Loucy (cell line): ENCODE measurements at regions not wholly inside any gene's neighbourhood (a gene's known extent, or its start where the extent isn't known, plus 50 kb on each side); places are given as distances from the start of the nearest gene placed in this dataset.

Source experiments
- EZH2phosphoT487 ChIP-seq: fragments of 200-600 bp; IDR thresholded peaks from 2 replicates; pipeline ENCODE4 v1.6.1; 2018; ENCODE audit warnings: antibody characterized with exemption, mild to moderate bottlenecking, moderate library complexity, borderline replicate concordance
- TF ChIP-seq, protein P1 (sequence below): fragments of 200-600 bp; sonication (generic); conservative IDR thresholded peaks from 2 replicates; pipeline ENCODE4 v1.5.1; 2014; ENCODE audit warnings: mild to moderate bottlenecking, antibody characterized with exemption, low read length

GRCh38 chr2:49714454-49714853, 560.1 kb upstream of the FSHR start:
- TF ChIP-seq, protein P1, sequence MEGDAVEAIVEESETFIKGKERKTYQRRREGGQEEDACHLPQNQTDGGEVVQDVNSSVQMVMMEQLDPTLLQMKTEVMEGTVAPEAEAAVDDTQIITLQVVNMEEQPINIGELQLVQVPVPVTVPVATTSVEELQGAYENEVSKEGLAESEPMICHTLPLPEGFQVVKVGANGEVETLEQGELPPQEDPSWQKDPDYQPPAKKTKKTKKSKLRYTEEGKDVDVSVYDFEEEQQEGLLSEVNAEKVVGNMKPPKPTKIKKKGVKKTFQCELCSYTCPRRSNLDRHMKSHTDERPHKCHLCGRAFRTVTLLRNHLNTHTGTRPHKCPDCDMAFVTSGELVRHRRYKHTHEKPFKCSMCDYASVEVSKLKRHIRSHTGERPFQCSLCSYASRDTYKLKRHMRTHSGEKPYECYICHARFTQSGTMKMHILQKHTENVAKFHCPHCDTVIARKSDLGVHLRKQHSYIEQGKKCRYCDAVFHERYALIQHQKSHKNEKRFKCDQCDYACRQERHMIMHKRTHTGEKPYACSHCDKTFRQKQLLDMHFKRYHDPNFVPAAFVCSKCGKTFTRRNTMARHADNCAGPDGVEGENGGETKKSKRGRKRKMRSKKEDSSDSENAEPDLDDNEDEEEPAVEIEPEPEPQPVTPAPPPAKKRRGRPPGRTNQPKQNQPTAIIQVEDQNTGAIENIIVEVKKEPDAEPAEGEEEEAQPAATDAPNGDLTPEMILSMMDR: no peak; the same call in 1 of the 2 replicates
- TF ChIP-seq EZH2phosphoT487: no peak
